ENCODE measurements at regions not wholly inside any gene's neighbourhood (a gene's known extent, or its start where the extent isn't known, plus 50 kb on each side); places are given as distances from the start of the nearest gene placed in this dataset.
"Not testable (repeated sequence)": the region's sequence is repeated elsewhere in the genome, so short reads cannot be mapped to it uniquely, and the experiment has no call there.

GRCh38 chr16:29146266-29146665 is 161.4 kb downstream of the LAT start:
- Histone ChIP-seq H3K36me3 (ENCODE audit: low read depth) (no peaks in the 10 kb centered on the region), H3K9me3 (no peaks in the 10 kb centered on the region), H3K4me3 (no peak overlapping the region), H3K4me1 (ENCODE audit: low read depth) (no peaks in the 10 kb centered on the region)
- intact Hi-C loops (cut with DNase I, micrococcal nuclease) = no loop called here
- TF ChIP-seq CTCF (IDR thresholded peaks at IDR 0.05) = no peak
- DNase-seq (no peak), ATAC-seq (no peak)

- H3K36me3 ChIP-seq (ENCODE audit: low read depth); DNase-seq; H3K4me1 ChIP-seq (ENCODE audit: low read depth); ATAC-seq; H3K9me3 ChIP-seq; intact Hi-C loops (cut with DNase I, micrococcal nuclease); H3K4me3 ChIP-seq: not testable (repeated sequence)
Measured at GRCh38 chr16:29145486-29146225, 160.8 kb downstream of the LAT start.

GRCh38 chr16:29145086-29145485 is 160.2 kb downstream of the LAT start:
- intact Hi-C loops (cut with DNase I, micrococcal nuclease); H3K4me3 ChIP-seq; DNase-seq; ATAC-seq; H3K4me1 ChIP-seq (ENCODE audit: low read depth); H3K36me3 ChIP-seq (ENCODE audit: low read depth); H3K9me3 ChIP-seq: not testable (repeated sequence)

- H3K9me3 ChIP-seq; DNase-seq; H3K4me1 ChIP-seq (ENCODE audit: low read depth); H3K36me3 ChIP-seq (ENCODE audit: low read depth); intact Hi-C loops (cut with DNase I, micrococcal nuclease); ATAC-seq; H3K4me3 ChIP-seq: not testable (repeated sequence)
Measured at GRCh38 chr16:29144669-29145062, 159.8 kb downstream of the LAT start.

- ATAC-seq; DNase-seq; H3K36me3 ChIP-seq (ENCODE audit: low read depth); H3K9me3 ChIP-seq; H3K4me1 ChIP-seq (ENCODE audit: low read depth); H3K4me3 ChIP-seq; intact Hi-C loops (cut with DNase I, micrococcal nuclease): not testable (repeated sequence)
Measured at GRCh38 chr16:29143739-29144668, 159.2 kb downstream of the LAT start.

- H3K4me3 ChIP-seq; H3K4me1 ChIP-seq (ENCODE audit: low read depth); intact Hi-C loops (cut with DNase I, micrococcal nuclease); DNase-seq; ATAC-seq; H3K9me3 ChIP-seq; H3K36me3 ChIP-seq (ENCODE audit: low read depth): not testable (repeated sequence)
Measured at GRCh38 chr16:29142506-29142905, 157.7 kb downstream of the LAT start.

GRCh38 chr16:29141586-29142324 is 156.9 kb downstream of the LAT start:
- intact Hi-C loops (cut with DNase I, micrococcal nuclease) = no loop called here
- Histone ChIP-seq H3K4me3 (no peak overlapping the region), H3K4me1 (ENCODE audit: low read depth) (no peaks in the 10 kb centered on the region), H3K9me3 (no peaks in the 10 kb centered on the region), H3K36me3 (ENCODE audit: low read depth) (no peaks in the 10 kb centered on the region)
- ATAC-seq (no peak), DNase-seq (no peak)
- TF ChIP-seq CTCF (IDR thresholded peaks at IDR 0.05) = no peak

GRCh38 chr16:29141121-29141520 is 156.3 kb downstream of the LAT start:
- intact Hi-C loops (cut with DNase I, micrococcal nuclease) = not testable (repeated sequence)

GRCh38 chr16:29139901-29140855 is 155.3 kb downstream of the LAT start:
- intact Hi-C loops (cut with DNase I, micrococcal nuclease); ATAC-seq; H3K9me3 ChIP-seq; DNase-seq; H3K36me3 ChIP-seq (ENCODE audit: low read depth); H3K4me1 ChIP-seq (ENCODE audit: low read depth); H3K4me3 ChIP-seq: not testable (repeated sequence)

More at GRCh38 chr16:29141121-29141520, 156.3 kb downstream of the LAT start:
- not testable (repeated sequence) for DNase-seq; H3K9me3 ChIP-seq; H3K36me3 ChIP-seq (ENCODE audit: low read depth); ATAC-seq; H3K4me1 ChIP-seq (ENCODE audit: low read depth); H3K4me3 ChIP-seq

Data from mucosa of descending colon (tissue), 3 donors.